Upper lobe of left lung (tissue), 6 donors: ENCODE measurements at regions not wholly inside any gene's neighbourhood (a gene's known extent, or its start where the extent isn't known, plus 50 kb on each side); places are given as distances from the start of the nearest gene placed in this dataset.

Experiments
- ATAC-seq, 2 donors: fragments of 200-7000 bp; cut with Tn5 transposase; one replicate each; pipeline ENCODE4 v1.9.1; 2022; ENCODE audit warnings: mild to moderate bottlenecking in 2 of 2, moderate library complexity in 2 of 2; ENCODE audit not compliant: low FRiP score in 2 of 2
- DNase-seq, 2 donors: peaks; one replicate each; pipeline ENCODE4 v3.0.0-alpha.2; 2019 to 2020
- H3K27ac ChIP-seq, 4 donors: fragments of 200-600 bp; sonication (generic); one replicate each; pipeline ENCODE4 v1.5.1; 2016 to 2019
- H3K27me3 ChIP-seq, 4 donors: fragments of 200-600 bp; sonication (generic); one replicate each; pipeline ENCODE4 v1.5.1; 2017 to 2019
- H3K36me3 ChIP-seq, 4 donors: fragments of 200-600 bp; sonication (generic); one replicate each; pipeline ENCODE4 v1.5.1; 2016 to 2019
- H3K4me1 ChIP-seq, 4 donors: fragments of 200-600 bp; sonication (generic); one replicate each; pipeline ENCODE4 v1.5.1; 2018 to 2019
- H3K4me3 ChIP-seq, 4 donors: fragments of 200-600 bp; sonication (generic); one replicate each; pipeline ENCODE4 v1.5.1; 2017 to 2019; ENCODE audit warnings: mild to moderate bottlenecking in 2 of 4, moderate library complexity in 1 of 4
- H3K9me3 ChIP-seq, 4 donors: fragments of 200-600 bp; sonication (generic); one replicate each; pipeline ENCODE4 v1.5.1; 2018 to 2019
- EP300 ChIP-seq, 4 donors: sonication (generic); formaldehyde crosslinking; IDR thresholded peaks; one replicate each; pipeline ENCODE4 v1.5.1; 2017; ENCODE audit warnings: antibody characterized with exemption in 4 of 4, control low read depth in 2 of 4
- POLR2A ChIP-seq, 4 donors: fragments of 450-650 bp; IDR thresholded peaks; one replicate each; pipeline ENCODE4 v1.5.1; 2016 to 2017; ENCODE audit warnings: antibody characterized with exemption in 4 of 4, mild to moderate bottlenecking in 2 of 4
- POLR2AphosphoS5 ChIP-seq, 2 donors: sonication (generic); formaldehyde crosslinking; IDR thresholded peaks; one replicate each; pipeline ENCODE4 v1.5.1; 2017; ENCODE audit warnings: antibody characterized with exemption in 2 of 2
- WGBS, 2 donors: methylation state at CpG; one replicate each; pipeline ENCODE4 v1.1.5; 2017 to 2018; 5-methylcytosine and 5-hydroxymethylcytosine counted together
- TF ChIP-seq, protein P1 (sequence below), 6 experiments: fragments of 450-650 bp in 4 of 6; fragments of 200-600 bp in 2 of 6; sonication (generic) in 2 of 6; IDR thresholded peaks; one replicate each; pipeline ENCODE4 v1.5.1; 2016 to 2019; ENCODE audit warnings: antibody characterized with exemption in 6 of 6
- donor health status: DM: no; HTN: no; CAD: no; lungs with moderate emphysema.
- donor health status: DM: no; HTN: yes; CAD: no; lungs with severe emphysema.

- Histone ChIP-seq H3K4me1 (no peaks in the 10 kb centered on the region), H3K27me3 (no peaks in the 10 kb centered on the region), H3K36me3 (no peaks in the 10 kb centered on the region), H3K9me3 (no peaks in the 10 kb centered on the region), H3K27ac (no peak overlapping the region), H3K4me3 (no peak overlapping the region)
- WGBS, 2 donors: 32 to 42% methylated on average over 4 to 7 of the region's 7 CpGs
- no peak for ATAC-seq
- TF ChIP-seq, protein P1, sequence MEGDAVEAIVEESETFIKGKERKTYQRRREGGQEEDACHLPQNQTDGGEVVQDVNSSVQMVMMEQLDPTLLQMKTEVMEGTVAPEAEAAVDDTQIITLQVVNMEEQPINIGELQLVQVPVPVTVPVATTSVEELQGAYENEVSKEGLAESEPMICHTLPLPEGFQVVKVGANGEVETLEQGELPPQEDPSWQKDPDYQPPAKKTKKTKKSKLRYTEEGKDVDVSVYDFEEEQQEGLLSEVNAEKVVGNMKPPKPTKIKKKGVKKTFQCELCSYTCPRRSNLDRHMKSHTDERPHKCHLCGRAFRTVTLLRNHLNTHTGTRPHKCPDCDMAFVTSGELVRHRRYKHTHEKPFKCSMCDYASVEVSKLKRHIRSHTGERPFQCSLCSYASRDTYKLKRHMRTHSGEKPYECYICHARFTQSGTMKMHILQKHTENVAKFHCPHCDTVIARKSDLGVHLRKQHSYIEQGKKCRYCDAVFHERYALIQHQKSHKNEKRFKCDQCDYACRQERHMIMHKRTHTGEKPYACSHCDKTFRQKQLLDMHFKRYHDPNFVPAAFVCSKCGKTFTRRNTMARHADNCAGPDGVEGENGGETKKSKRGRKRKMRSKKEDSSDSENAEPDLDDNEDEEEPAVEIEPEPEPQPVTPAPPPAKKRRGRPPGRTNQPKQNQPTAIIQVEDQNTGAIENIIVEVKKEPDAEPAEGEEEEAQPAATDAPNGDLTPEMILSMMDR (IDR thresholded peaks at IDR 0.05): no peak
- TF ChIP-seq POLR2AphosphoS5 (IDR thresholded peaks at IDR 0.05): no peak
- TF ChIP-seq EP300 (IDR thresholded peaks at IDR 0.05): no peak
- no peak for TF ChIP-seq POLR2A (IDR thresholded peaks at IDR 0.05)
- DNase-seq: no peak
Measured at GRCh38 chr17:74032222-74032621, 171.3 kb upstream of the RPL38 start.

GRCh38 chr17:74037320-74037719 lies 166.2 kb upstream of the RPL38 start:
- Histone ChIP-seq H3K4me1 (no peaks in the 10 kb centered on the region), H3K36me3 (no peaks in the 10 kb centered on the region), H3K27ac (no peak overlapping the region), H3K27me3 (no peaks in the 10 kb centered on the region), H3K4me3 (no peak overlapping the region), H3K9me3 (no peaks in the 10 kb centered on the region)
- ATAC-seq: no peak
- no peak for TF ChIP-seq POLR2AphosphoS5 (IDR thresholded peaks at IDR 0.05)
- TF ChIP-seq EP300 (IDR thresholded peaks at IDR 0.05): no peak
- TF ChIP-seq POLR2A (IDR thresholded peaks at IDR 0.05): no peak
- TF ChIP-seq, protein P1 (IDR thresholded peaks at IDR 0.05): no peak
- no peak for DNase-seq
- 23% methylated on average over 3 to 4 of the region's 4 CpGs for WGBS, 2 donors

DNA sequence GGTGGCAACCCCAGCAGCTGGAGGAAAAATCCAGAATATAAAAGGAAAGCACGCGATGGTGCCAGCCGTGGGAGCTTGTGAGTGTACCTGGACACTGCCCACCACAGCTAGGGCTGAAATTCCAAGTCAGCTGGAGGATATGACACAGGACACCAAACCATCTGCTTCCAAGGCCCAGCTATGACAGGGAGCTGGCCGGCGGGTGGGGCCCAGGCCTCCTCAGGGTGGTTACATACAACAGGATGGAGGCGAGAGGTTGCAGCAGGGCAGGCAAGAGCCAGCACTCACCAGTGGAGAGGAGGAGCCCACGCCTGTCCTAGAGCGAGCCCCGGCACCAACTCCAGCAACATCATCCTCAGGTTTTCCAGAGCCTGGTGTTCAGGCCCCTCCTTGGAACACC lies 163.2 kb upstream of the RPL38 start:
- Histone ChIP-seq H3K4me3 (no peak overlapping the region), H3K36me3 (no peaks in the 10 kb centered on the region), H3K9me3 (no peaks in the 10 kb centered on the region), H3K4me1 (peaks cover 0 to 6% (median 2%) of the 10 kb centered on the region in 4 donors), H3K27ac (no peak overlapping the region), H3K27me3 (no peaks in the 10 kb centered on the region)
- DNase-seq: peak in 1 of 2 donors; percentile 49
- TF ChIP-seq POLR2AphosphoS5 (IDR thresholded peaks at IDR 0.05): no peak
- TF ChIP-seq POLR2A (IDR thresholded peaks at IDR 0.05): no peak
- TF ChIP-seq, protein P1 (IDR thresholded peaks at IDR 0.05): no peak
- no peak for TF ChIP-seq EP300 (IDR thresholded peaks at IDR 0.05)
- WGBS, 2 donors: 88 to 95% methylated on average over 7 to 9 of the region's 9 CpGs
- no peak for ATAC-seq

GRCh38 chr17:74040729-74041128 lies 162.7 kb upstream of the RPL38 start:
- 90% methylated on average over 5 to 12 of the region's 12 CpGs for WGBS, 2 donors
- H3K9me3 ChIP-seq: no peaks in the 10 kb centered on the region
- TF ChIP-seq, protein P1 (IDR thresholded peaks at IDR 0.05): no peak
- TF ChIP-seq EP300 (IDR thresholded peaks at IDR 0.05): no peak
- TF ChIP-seq POLR2AphosphoS5 (IDR thresholded peaks at IDR 0.05): no peak
- TF ChIP-seq POLR2A (IDR thresholded peaks at IDR 0.05): no peak
- DNase-seq (no peak), ATAC-seq (no peak)
- no peak overlapping the region for H3K27ac ChIP-seq
- H3K4me1 ChIP-seq: peaks cover 0 to 6% (median 2%) of the 10 kb centered on the region in 4 donors
- H3K36me3 ChIP-seq: no peaks in the 10 kb centered on the region
- no peaks in the 10 kb centered on the region for H3K27me3 ChIP-seq
- no peak overlapping the region for H3K4me3 ChIP-seq

- Histone ChIP-seq H3K27me3 (no peaks in the 10 kb centered on the region), H3K4me1 (peaks cover 0 to 6% (median 2%) of the 10 kb centered on the region in 4 donors), H3K36me3 (no peaks in the 10 kb centered on the region), H3K9me3 (no peaks in the 10 kb centered on the region), H3K27ac (no peak overlapping the region), H3K4me3 (no peak overlapping the region)
- TF ChIP-seq EP300 (IDR thresholded peaks at IDR 0.05): no peak
- no peak for TF ChIP-seq POLR2A (IDR thresholded peaks at IDR 0.05)
- TF ChIP-seq, protein P1 (IDR thresholded peaks at IDR 0.05): no peak
- no peak for TF ChIP-seq POLR2AphosphoS5 (IDR thresholded peaks at IDR 0.05)
- DNase-seq: no peak
- ATAC-seq: no peak
- 91 to 93% methylated on average over 14 of the region's 14 CpGs for WGBS, 2 donors
Measured at GRCh38 chr17:74041869-74042640, 161.4 kb upstream of the RPL38 start.
